ENCODE measurements at regions not wholly inside any gene's neighbourhood (a gene's known extent, or its start where the extent isn't known, plus 50 kb on each side); places are given as distances from the start of the nearest gene placed in this dataset.
"Not testable (repeated sequence)": the region's sequence is repeated elsewhere in the genome, so short reads cannot be mapped to it uniquely, and the experiment has no call there.

- BruUV-seq (replicated peaks); POLR2A ChIA-PET; H3K4me1 ChIP-seq (ENCODE audit: control insufficient read depth, insufficient read depth, low read length); H4K20me1 ChIP-seq (ENCODE audit: control insufficient read depth, insufficient read depth); H3K79me2 ChIP-seq (ENCODE audit: control insufficient read depth, insufficient read depth, low read length); DNase-seq (ENCODE audit: low read depth, low spot score); H2AFZ ChIP-seq (ENCODE audit: control insufficient read depth, low read depth, low read length); H3K9me3 ChIP-seq (replicated peaks; ENCODE audit: control insufficient read depth, insufficient read depth, low read length); ATAC-seq; H3K4me3 ChIP-seq; intact Hi-C loops (cut with micrococcal nuclease; ENCODE audit: unreplicated experiment); H3K9ac ChIP-seq (ENCODE audit: control insufficient read depth, insufficient read depth, low read length); RAD21 ChIA-PET (ENCODE audit: unreplicated experiment); H3K27ac ChIP-seq (ENCODE audit: control insufficient read depth, insufficient read depth); FAIRE-seq; H3K4me2 ChIP-seq (ENCODE audit: control insufficient read depth, insufficient read depth); in situ Hi-C loops (cut with MboI); H3K27me3 ChIP-seq (replicated peaks in 1 of 2; ENCODE audit: control insufficient read depth in 2 of 2, insufficient read depth in 2 of 2, low read length in 1 of 2); H3K36me3 ChIP-seq (ENCODE audit: control insufficient read depth in 2 of 2, insufficient read depth in 2 of 2, low read length in 1 of 2): not testable (repeated sequence)
- ChIA-PET CTCF (interaction anchor here (1.3 to 1.4 kb wide), 2 partner anchors 11 to 37 kb away, joined by 3 to 4 read pairs; no protein-coding TSS in a partner anchor), SMC1A (ENCODE audit: uncharacterized antibody, unreplicated experiment) (interaction anchor here (2.2 kb wide), 1 partner anchor 31 kb away, joined by 7 read pairs; no protein-coding TSS in a partner anchor)
- 64% methylated on average over 11 of the region's 11 CpGs for WGBS (ENCODE audit: insufficient coverage, insufficient replicate concordance, low lambda C conversion rate, missing lambda C conversion rate)
- TF ChIP-seq NFYB (IDR thresholded peaks at IDR 0.05; ENCODE audit: insufficient read depth, low read depth, low read length): peak; percentile 50; the same call in 1 of the 2 replicates
- TF ChIP-seq, protein P1, sequence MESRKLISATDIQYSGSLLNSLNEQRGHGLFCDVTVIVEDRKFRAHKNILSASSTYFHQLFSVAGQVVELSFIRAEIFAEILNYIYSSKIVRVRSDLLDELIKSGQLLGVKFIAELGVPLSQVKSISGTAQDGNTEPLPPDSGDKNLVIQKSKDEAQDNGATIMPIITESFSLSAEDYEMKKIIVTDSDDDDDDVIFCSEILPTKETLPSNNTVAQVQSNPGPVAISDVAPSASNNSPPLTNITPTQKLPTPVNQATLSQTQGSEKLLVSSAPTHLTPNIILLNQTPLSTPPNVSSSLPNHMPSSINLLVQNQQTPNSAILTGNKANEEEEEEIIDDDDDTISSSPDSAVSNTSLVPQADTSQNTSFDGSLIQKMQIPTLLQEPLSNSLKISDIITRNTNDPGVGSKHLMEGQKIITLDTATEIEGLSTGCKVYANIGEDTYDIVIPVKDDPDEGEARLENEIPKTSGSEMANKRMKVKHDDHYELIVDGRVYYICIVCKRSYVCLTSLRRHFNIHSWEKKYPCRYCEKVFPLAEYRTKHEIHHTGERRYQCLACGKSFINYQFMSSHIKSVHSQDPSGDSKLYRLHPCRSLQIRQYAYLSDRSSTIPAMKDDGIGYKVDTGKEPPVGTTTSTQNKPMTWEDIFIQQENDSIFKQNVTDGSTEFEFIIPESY (IDR thresholded peaks at IDR 0.05): peak; percentile 73
Measured at GRCh38 chr18:30419399-30419798, 623.1 kb downstream of the DSC3 start.

GRCh38 chr18:30415903-30416302, 626.6 kb downstream of the DSC3 start:
- ChIA-PET RAD21 (ENCODE audit: unreplicated experiment) (no interaction called here), SMC1A (ENCODE audit: uncharacterized antibody, unreplicated experiment) (no interaction called here), POLR2A (no interaction called here), CTCF (no interaction called here)
- H2AFZ ChIP-seq (ENCODE audit: control insufficient read depth, low read depth, low read length): no peak overlapping the region
- DNase-seq (ENCODE audit: low read depth, low spot score): no peak
- H3K27ac ChIP-seq (ENCODE audit: control insufficient read depth, insufficient read depth): no peak overlapping the region
- no TSS peak for BruUV-seq (replicated peaks)
- H3K4me2 ChIP-seq (ENCODE audit: control insufficient read depth, insufficient read depth): no peak overlapping the region
- no peaks in the 10 kb centered on the region for H3K36me3 ChIP-seq (ENCODE audit: control insufficient read depth in 2 of 2, insufficient read depth in 2 of 2, low read length in 1 of 2)
- H3K9ac ChIP-seq (ENCODE audit: control insufficient read depth, insufficient read depth, low read length): no peak overlapping the region
- H3K4me1 ChIP-seq (ENCODE audit: control insufficient read depth, insufficient read depth, low read length): no peaks in the 10 kb centered on the region
- no peak for FAIRE-seq
- no peak overlapping the region for H3K4me3 ChIP-seq
- H3K9me3 ChIP-seq (replicated peaks; ENCODE audit: control insufficient read depth, insufficient read depth, low read length): no peaks in the 10 kb centered on the region
- no peaks in the 10 kb centered on the region for H3K79me2 ChIP-seq (ENCODE audit: control insufficient read depth, insufficient read depth, low read length)
- WGBS (ENCODE audit: insufficient coverage, insufficient replicate concordance, low lambda C conversion rate, missing lambda C conversion rate): 0% methylated on average over 2 of the region's 2 CpGs
- intact Hi-C loops (cut with micrococcal nuclease; ENCODE audit: unreplicated experiment): no loop called here
- in situ Hi-C loops (cut with MboI): no loop called here
- H4K20me1 ChIP-seq (ENCODE audit: control insufficient read depth, insufficient read depth): no peaks in the 10 kb centered on the region
- ATAC-seq: no peak
- H3K27me3 ChIP-seq (replicated peaks in 1 of 2; ENCODE audit: control insufficient read depth in 2 of 2, insufficient read depth in 2 of 2, low read length in 1 of 2): no peaks in the 10 kb centered on the region
- no peak for TF ChIP-seq CEBPZ (IDR thresholded peaks at IDR 0.05; ENCODE audit: low read depth, low read length)
- no peak for TF ChIP-seq SP1 (IDR thresholded peaks at IDR 0.05; ENCODE audit: low read depth, low read length)
- no peak for TF ChIP-seq RELA (IDR thresholded peaks at IDR 0.05; ENCODE audit: borderline replicate concordance, partially characterized antibody)
- no peak for TF ChIP-seq STAT3 (IDR thresholded peaks at IDR 0.05; ENCODE audit: low read depth, low read length)
- TF ChIP-seq CBX5 (IDR thresholded peaks at IDR 0.05; ENCODE audit: low read depth): no peak
- TF ChIP-seq IRF5 (IDR thresholded peaks at IDR 0.05; ENCODE audit: borderline replicate concordance): no peak
- no peak for TF ChIP-seq SMC3 (IDR thresholded peaks at IDR 0.05; ENCODE audit: borderline replicate concordance, low read length)
- no peak for TF ChIP-seq YBX1 (IDR thresholded peaks at IDR 0.05)
